Vagina (tissue), 2 donors: ENCODE measurements at regions not wholly inside any gene's neighbourhood (a gene's known extent, or its start where the extent isn't known, plus 50 kb on each side); places are given as distances from the start of the nearest gene placed in this dataset.

Experiments
- DNase-seq, 2 donors: peaks; one replicate each; pipeline ENCODE4 v3.0.0-alpha.2; 2017; ENCODE audit errors: extremely low spot score in 2 of 2
- H3K27ac ChIP-seq: fragments of 200-600 bp; sonication (generic); one replicate; pipeline ENCODE4 v1.5.1; 2019
- H3K27me3 ChIP-seq: fragments of 200-600 bp; sonication (generic); one replicate; pipeline ENCODE4 v1.5.1; 2019
- H3K36me3 ChIP-seq, 2 donors: fragments of 200-600 bp; sonication (generic); one replicate each; pipeline ENCODE4 v1.5.1; 2017 to 2019
- H3K4me1 ChIP-seq: fragments of 200-600 bp; sonication (generic); one replicate; pipeline ENCODE4 v1.5.1; 2019
- H3K4me3 ChIP-seq, 2 donors: fragments of 200-600 bp; sonication (generic); 1 replicate in 1 of 2; 2 replicates in 1 of 2; pipeline ENCODE4 v1.5.1; 2016 to 2019
- H3K9me3 ChIP-seq: fragments of 200-600 bp; sonication (generic); one replicate; pipeline ENCODE4 v1.5.1; 2019
- POLR2A ChIP-seq, 2 donors: fragments of 450-650 bp; IDR thresholded peaks; one replicate each; pipeline ENCODE4 v1.6.1; 2017; ENCODE audit warnings: antibody characterized with exemption in 2 of 2, mild to moderate bottlenecking in 2 of 2, moderate library complexity in 2 of 2
- POLR2AphosphoS5 ChIP-seq, 2 donors: sonication (generic); formaldehyde crosslinking; IDR thresholded peaks; one replicate each; pipeline ENCODE4 v1.9.0; 2017; ENCODE audit warnings: antibody characterized with exemption in 2 of 2, mild to moderate bottlenecking in 2 of 2, low read depth in 1 of 2; ENCODE audit not compliant: insufficient read depth in 1 of 2
- intact Hi-C: fragments of 100-400 bp; cut with DNase I; formaldehyde crosslinking; loops from one replicate; pipeline ENCODE4 v1.15.1; 2023
- TF ChIP-seq, protein P1 (sequence below), 3 experiments: fragments of 450-650 bp in 2 of 3; fragments of 200-600 bp in 1 of 3; sonication (generic) in 1 of 3; IDR thresholded peaks; one replicate each; pipeline ENCODE4 v1.5.1; 2017 to 2019; ENCODE audit warnings: antibody characterized with exemption in 3 of 3, mild to moderate bottlenecking in 2 of 3, moderate library complexity in 2 of 3

DNA sequence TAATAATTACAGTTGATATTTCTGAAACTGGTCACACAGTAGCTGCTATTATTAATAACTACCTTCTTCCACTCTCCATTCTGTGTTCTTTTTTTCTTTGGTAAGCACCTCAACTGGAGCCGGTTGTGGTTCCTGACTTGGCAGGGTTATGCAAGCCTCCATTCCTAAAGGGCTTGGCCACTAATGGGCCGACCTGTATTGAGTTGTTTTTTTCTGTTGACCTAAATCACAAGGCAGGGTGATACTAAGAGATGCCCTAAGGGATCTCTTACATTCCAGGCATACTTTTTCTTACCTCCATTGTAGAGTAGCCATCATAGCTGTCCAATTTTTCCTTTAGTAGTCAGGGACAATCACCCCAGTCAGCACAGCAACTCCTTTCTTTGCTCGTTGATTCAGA is 1295.8 kb upstream of the ADGRL3 start:
- Histone ChIP-seq H3K9me3 (no peaks in the 10 kb centered on the region), H3K4me3 (no peak overlapping the region), H3K27me3 (no peaks in the 10 kb centered on the region), H3K27ac (no peak overlapping the region), H3K36me3 (no peaks in the 10 kb centered on the region), H3K4me1 (no peaks in the 10 kb centered on the region)
- intact Hi-C loops, result no loop called here
- no peak for DNase-seq
- TF ChIP-seq, protein P1, sequence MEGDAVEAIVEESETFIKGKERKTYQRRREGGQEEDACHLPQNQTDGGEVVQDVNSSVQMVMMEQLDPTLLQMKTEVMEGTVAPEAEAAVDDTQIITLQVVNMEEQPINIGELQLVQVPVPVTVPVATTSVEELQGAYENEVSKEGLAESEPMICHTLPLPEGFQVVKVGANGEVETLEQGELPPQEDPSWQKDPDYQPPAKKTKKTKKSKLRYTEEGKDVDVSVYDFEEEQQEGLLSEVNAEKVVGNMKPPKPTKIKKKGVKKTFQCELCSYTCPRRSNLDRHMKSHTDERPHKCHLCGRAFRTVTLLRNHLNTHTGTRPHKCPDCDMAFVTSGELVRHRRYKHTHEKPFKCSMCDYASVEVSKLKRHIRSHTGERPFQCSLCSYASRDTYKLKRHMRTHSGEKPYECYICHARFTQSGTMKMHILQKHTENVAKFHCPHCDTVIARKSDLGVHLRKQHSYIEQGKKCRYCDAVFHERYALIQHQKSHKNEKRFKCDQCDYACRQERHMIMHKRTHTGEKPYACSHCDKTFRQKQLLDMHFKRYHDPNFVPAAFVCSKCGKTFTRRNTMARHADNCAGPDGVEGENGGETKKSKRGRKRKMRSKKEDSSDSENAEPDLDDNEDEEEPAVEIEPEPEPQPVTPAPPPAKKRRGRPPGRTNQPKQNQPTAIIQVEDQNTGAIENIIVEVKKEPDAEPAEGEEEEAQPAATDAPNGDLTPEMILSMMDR (IDR thresholded peaks at IDR 0.05), result no peak
- no peak for TF ChIP-seq POLR2AphosphoS5 (IDR thresholded peaks at IDR 0.05; ENCODE audit: insufficient read depth in 1 of 2, low read depth in 1 of 2)
- no peak for TF ChIP-seq POLR2A (IDR thresholded peaks at IDR 0.05)

DNA sequence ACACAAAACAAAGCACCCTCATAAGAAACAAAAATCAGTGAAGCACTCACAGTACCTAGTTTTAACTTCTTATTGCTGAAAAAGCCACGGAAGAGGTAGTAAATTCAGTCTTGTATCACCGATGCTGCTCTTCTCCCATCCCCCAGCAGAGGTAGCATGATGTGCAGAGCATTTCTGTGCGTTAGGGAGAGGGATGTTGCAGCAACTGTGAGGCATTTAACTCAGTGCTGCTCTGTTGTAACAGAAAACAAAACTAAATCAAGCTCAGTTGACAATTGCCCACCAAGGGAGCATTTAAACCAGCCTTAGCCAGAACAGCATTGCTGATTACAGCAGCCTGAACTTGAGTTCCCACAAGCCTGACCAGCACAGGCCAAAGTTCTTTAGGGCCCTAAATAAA is 1279.7 kb upstream of the ADGRL3 start:
- no peak for DNase-seq
- TF ChIP-seq POLR2AphosphoS5 (IDR thresholded peaks at IDR 0.05; ENCODE audit: insufficient read depth in 1 of 2, low read depth in 1 of 2) (no peak), POLR2A (IDR thresholded peaks at IDR 0.05) (no peak)
- TF ChIP-seq, protein P1 (IDR thresholded peaks at IDR 0.05), result no peak
- intact Hi-C loops, result no loop called here
- Histone ChIP-seq H3K27ac (no peak overlapping the region), H3K4me3 (no peak overlapping the region), H3K9me3 (no peaks in the 10 kb centered on the region), H3K4me1 (no peaks in the 10 kb centered on the region), H3K27me3 (no peaks in the 10 kb centered on the region), H3K36me3 (no peaks in the 10 kb centered on the region)

DNA sequence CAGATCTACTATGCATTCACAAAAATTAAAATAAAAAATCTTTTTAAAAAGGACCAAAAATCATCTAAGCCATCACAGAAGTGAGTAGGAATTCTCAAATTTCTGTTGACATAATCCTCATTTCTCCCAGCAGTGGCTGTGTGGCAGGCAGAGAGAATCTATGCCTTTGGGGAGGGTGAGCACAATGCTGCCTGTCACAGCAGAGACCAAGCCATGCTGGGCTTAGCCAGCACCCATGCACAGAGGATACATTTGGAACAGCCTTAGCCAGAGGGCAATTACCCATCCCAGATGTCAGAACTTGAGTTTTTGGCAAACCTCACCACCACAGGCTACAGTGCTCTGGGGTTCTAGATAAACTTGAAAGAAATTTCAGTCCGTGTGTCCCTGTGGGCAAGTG is 1274.8 kb upstream of the ADGRL3 start:
- no peaks in the 10 kb centered on the region for H3K27me3 ChIP-seq
- TF ChIP-seq POLR2A (IDR thresholded peaks at IDR 0.05) (no peak), POLR2AphosphoS5 (IDR thresholded peaks at IDR 0.05; ENCODE audit: insufficient read depth in 1 of 2, low read depth in 1 of 2) (no peak)
- TF ChIP-seq, protein P1 (IDR thresholded peaks at IDR 0.05), result no peak
- H3K4me1 ChIP-seq, result no peaks in the 10 kb centered on the region
- no peak overlapping the region for H3K27ac ChIP-seq
- intact Hi-C loops, result no loop called here
- DNase-seq, result no peak
- no peak overlapping the region for H3K4me3 ChIP-seq
- no peaks in the 10 kb centered on the region for H3K36me3 ChIP-seq
- H3K9me3 ChIP-seq, result no peaks in the 10 kb centered on the region

DNA sequence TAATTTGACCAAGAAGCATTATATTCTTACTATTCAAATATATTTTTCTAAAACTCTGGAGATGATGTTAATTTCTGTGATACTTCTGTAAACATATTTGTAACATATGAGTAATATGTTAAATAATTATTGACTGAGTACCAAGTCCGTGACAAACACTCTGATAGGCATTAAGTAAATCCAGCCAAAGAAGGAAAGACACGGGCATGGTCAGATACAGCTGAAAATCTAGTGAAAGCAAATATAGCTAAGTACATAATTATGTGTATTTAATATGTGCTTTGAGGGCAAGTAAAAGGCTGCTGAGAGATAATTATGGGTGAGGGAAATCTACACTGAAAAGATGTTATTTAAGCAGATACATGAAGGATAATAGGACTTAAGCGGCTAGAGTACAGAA is 1263.6 kb upstream of the ADGRL3 start:
- DNase-seq, result no peak
- Histone ChIP-seq H3K9me3 (no peaks in the 10 kb centered on the region), H3K27me3 (no peaks in the 10 kb centered on the region), H3K4me1 (no peaks in the 10 kb centered on the region), H3K27ac (no peak overlapping the region), H3K36me3 (no peaks in the 10 kb centered on the region), H3K4me3 (no peak overlapping the region)
- intact Hi-C loops, result no loop called here
- TF ChIP-seq, protein P1 (IDR thresholded peaks at IDR 0.05), result no peak
- TF ChIP-seq POLR2A (IDR thresholded peaks at IDR 0.05) (no peak), POLR2AphosphoS5 (IDR thresholded peaks at IDR 0.05; ENCODE audit: insufficient read depth in 1 of 2, low read depth in 1 of 2) (no peak)

GRCh38 chr4:59938166-59938565 is 1262.0 kb upstream of the ADGRL3 start:
- intact Hi-C loops, result no loop called here
- no peaks in the 10 kb centered on the region for H3K27me3 ChIP-seq
- no peak for DNase-seq
- H3K4me1 ChIP-seq, result no peaks in the 10 kb centered on the region
- no peaks in the 10 kb centered on the region for H3K9me3 ChIP-seq
- TF ChIP-seq POLR2A (IDR thresholded peaks at IDR 0.05) (no peak), POLR2AphosphoS5 (IDR thresholded peaks at IDR 0.05; ENCODE audit: insufficient read depth in 1 of 2, low read depth in 1 of 2) (no peak)
- TF ChIP-seq, protein P1 (IDR thresholded peaks at IDR 0.05), result no peak
- H3K4me3 ChIP-seq, result no peak overlapping the region
- H3K36me3 ChIP-seq, result no peaks in the 10 kb centered on the region
- H3K27ac ChIP-seq, result no peak overlapping the region
